Gastrocnemius medialis (tissue), 4 donors: ENCODE measurements at regions not wholly inside any gene's neighbourhood (a gene's known extent, or its start where the extent isn't known, plus 50 kb on each side); places are given as distances from the start of the nearest gene placed in this dataset.

Experiments
- ATAC-seq, 2 donors: fragments of 150-250 bp; one replicate each; pipeline ENCODE4 v1.9.1; 2016
- DNase-seq, 2 donors: peaks; one replicate each; pipeline ENCODE4 v3.0.0-alpha.2; 2019
- H3K27ac ChIP-seq, 4 donors: fragments of 200-600 bp; sonication (generic); 1 replicate in 1 of 4; 2 replicates in 3 of 4; pipeline ENCODE4 v1.5.1; 2016 to 2018; ENCODE audit warnings: mild to moderate bottlenecking in 2 of 4, moderate library complexity in 1 of 4
- H3K27me3 ChIP-seq, 3 donors: fragments of 200-600 bp; sonication (generic) in 2 of 3; 1 replicate in 1 of 3; 2 replicates in 2 of 3; pipeline versions ENCODE4 v1.5.1 to v1.6.0; 2016 to 2019; ENCODE audit warnings: mild to moderate bottlenecking in 1 of 3, moderate library complexity in 1 of 3
- H3K36me3 ChIP-seq, 2 donors: fragments of 200-600 bp; sonication (generic) in 1 of 2; one replicate each; pipeline ENCODE4 v1.5.1; 2017 to 2018
- H3K4me1 ChIP-seq, 2 donors: fragments of 200-600 bp; sonication (generic) in 1 of 2; one replicate each; pipeline ENCODE4 v1.5.1; 2016 to 2017; ENCODE audit warnings: mild to moderate bottlenecking in 2 of 2
- H3K4me3 ChIP-seq, 4 donors: fragments of 200-600 bp; sonication (generic) in 3 of 4; 1 replicate in 1 of 4; 2 replicates in 3 of 4; pipeline ENCODE4 v1.5.1; 2016 to 2019; ENCODE audit warnings: mild to moderate bottlenecking in 2 of 4
- H3K9me3 ChIP-seq, 3 donors: fragments of 200-600 bp; sonication (generic) in 2 of 3; 1 replicate in 1 of 3; 2 replicates in 2 of 3; pipeline ENCODE4 v1.5.1; 2016 to 2019
- POLR2A ChIP-seq, 2 donors: fragments of 450-650 bp; IDR thresholded peaks; one replicate each; pipeline ENCODE4 v1.6.1; 2017; ENCODE audit warnings: antibody characterized with exemption in 2 of 2, mild to moderate bottlenecking in 2 of 2, moderate library complexity in 2 of 2
- in situ Hi-C, 4 donors: fragments of 200-750 bp; cut with MboI; loops; one replicate each; pipeline versions ENCODE4 v1.15.0 to v1.8.0; 2017; ENCODE audit warnings: low sequenced_read_pairs in 4 of 4
- intact Hi-C: fragments of 100-400 bp; cut with DNase I; formaldehyde crosslinking; loops from one replicate; pipeline ENCODE4 v1.15.1; 2023; ENCODE audit warnings: low total_unique reads
- TF ChIP-seq, protein P1 (sequence below), 5 experiments: fragments of 450-650 bp in 3 of 5; fragments of 200-600 bp in 2 of 5; sonication (generic) in 2 of 5; IDR thresholded peaks in 4 of 5; conservative IDR thresholded peaks in 1 of 5; 1 replicate in 4 of 5; 2 replicates in 1 of 5; pipeline ENCODE4 v1.5.1; 2016 to 2019; ENCODE audit warnings: antibody characterized with exemption in 5 of 5, mild to moderate bottlenecking in 3 of 5, moderate library complexity in 3 of 5

DNA sequence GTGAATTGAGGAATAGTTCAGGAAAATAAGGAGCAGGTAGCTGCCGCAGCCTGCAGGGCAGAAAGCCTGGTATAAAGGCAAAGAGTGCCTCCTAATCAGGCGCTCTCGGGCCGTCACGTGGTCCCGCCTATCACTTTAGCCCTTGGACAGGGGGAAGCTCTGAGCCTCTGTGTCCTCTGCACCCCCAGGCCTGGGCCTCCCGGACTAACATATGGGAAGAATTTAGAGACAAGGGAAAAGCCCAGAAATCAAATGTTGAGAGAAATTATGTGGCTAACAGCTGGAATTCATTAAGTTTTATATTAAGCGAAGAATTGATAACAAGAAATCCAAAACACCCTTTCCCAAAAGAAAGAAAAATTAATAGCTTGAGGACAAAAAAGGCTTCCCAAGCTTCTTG, 417.7 kb downstream of the ATP23 start:
- intact Hi-C loops = no loop called here
- Histone ChIP-seq H3K27me3 (no peaks in the 10 kb centered on the region), H3K9me3 (no peaks in the 10 kb centered on the region), H3K4me1 (no peaks in the 10 kb centered on the region), H3K4me3 (no peak overlapping the region), H3K27ac (no peak overlapping the region), H3K36me3 (no peaks in the 10 kb centered on the region)
- TF ChIP-seq, protein P1, sequence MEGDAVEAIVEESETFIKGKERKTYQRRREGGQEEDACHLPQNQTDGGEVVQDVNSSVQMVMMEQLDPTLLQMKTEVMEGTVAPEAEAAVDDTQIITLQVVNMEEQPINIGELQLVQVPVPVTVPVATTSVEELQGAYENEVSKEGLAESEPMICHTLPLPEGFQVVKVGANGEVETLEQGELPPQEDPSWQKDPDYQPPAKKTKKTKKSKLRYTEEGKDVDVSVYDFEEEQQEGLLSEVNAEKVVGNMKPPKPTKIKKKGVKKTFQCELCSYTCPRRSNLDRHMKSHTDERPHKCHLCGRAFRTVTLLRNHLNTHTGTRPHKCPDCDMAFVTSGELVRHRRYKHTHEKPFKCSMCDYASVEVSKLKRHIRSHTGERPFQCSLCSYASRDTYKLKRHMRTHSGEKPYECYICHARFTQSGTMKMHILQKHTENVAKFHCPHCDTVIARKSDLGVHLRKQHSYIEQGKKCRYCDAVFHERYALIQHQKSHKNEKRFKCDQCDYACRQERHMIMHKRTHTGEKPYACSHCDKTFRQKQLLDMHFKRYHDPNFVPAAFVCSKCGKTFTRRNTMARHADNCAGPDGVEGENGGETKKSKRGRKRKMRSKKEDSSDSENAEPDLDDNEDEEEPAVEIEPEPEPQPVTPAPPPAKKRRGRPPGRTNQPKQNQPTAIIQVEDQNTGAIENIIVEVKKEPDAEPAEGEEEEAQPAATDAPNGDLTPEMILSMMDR (IDR thresholded peaks at IDR 0.05 in 4 of 5, conservative IDR thresholded peaks at IDR 0.05 in 1 of 5) = no peak
- no peak for TF ChIP-seq POLR2A (IDR thresholded peaks at IDR 0.05)
- no peak for ATAC-seq
- in situ Hi-C loops = no loop called here
- DNase-seq = no peak

DNA sequence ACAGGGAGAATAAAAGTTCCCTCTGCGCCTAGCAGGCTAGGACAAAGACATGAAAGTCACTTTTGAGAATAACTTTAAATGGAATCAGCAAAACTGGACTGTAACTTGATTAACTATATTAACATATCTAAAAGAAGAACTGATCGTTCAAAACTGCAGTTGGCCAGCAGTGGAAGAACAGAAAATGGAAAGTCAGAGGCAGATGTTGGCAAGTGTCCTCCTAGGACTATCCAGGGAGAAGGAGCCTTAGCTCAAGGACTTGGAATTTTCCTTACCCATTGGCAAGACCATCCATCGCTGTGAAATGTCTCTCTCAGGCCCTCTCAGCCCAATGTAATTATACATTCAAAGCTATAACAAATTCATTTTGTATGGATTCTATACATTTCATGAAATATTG, 419.7 kb downstream of the ATP23 start:
- Histone ChIP-seq H3K36me3 (no peaks in the 10 kb centered on the region), H3K4me3 (no peak overlapping the region), H3K9me3 (no peaks in the 10 kb centered on the region), H3K4me1 (no peaks in the 10 kb centered on the region), H3K27me3 (no peaks in the 10 kb centered on the region), H3K27ac (no peak overlapping the region)
- in situ Hi-C loops (no loop called here), intact Hi-C loops (no loop called here)
- ATAC-seq (no peak), DNase-seq (no peak)
- TF ChIP-seq, protein P1 (IDR thresholded peaks at IDR 0.05 in 4 of 5, conservative IDR thresholded peaks at IDR 0.05 in 1 of 5) = no peak
- no peak for TF ChIP-seq POLR2A (IDR thresholded peaks at IDR 0.05)

- TF ChIP-seq, protein P1 (IDR thresholded peaks at IDR 0.05 in 4 of 5, conservative IDR thresholded peaks at IDR 0.05 in 1 of 5) = no peak
- TF ChIP-seq POLR2A (IDR thresholded peaks at IDR 0.05) = no peak
- Histone ChIP-seq H3K4me1 (no peaks in the 10 kb centered on the region), H3K27me3 (no peaks in the 10 kb centered on the region), H3K4me3 (no peak overlapping the region), H3K36me3 (no peaks in the 10 kb centered on the region), H3K9me3 (no peaks in the 10 kb centered on the region), H3K27ac (no peak overlapping the region)
- DNase-seq = no peak
- no peak for ATAC-seq
- intact Hi-C loops (no loop called here), in situ Hi-C loops (no loop called here)
These were observed 422.6 kb downstream of the ATP23 start for GRCh38 chr12:58363971-58364370.

GRCh38 chr12:58364389-58365086, 423.2 kb downstream of the ATP23 start:
- in situ Hi-C loops = no loop called here
- no peak overlapping the region for H3K4me3 ChIP-seq
- no peaks in the 10 kb centered on the region for H3K27me3 ChIP-seq
- ATAC-seq (no peak), DNase-seq (no peak)
- no peak overlapping the region for H3K27ac ChIP-seq
- no peaks in the 10 kb centered on the region for H3K4me1 ChIP-seq
- no peak for TF ChIP-seq POLR2A (IDR thresholded peaks at IDR 0.05)
- TF ChIP-seq, protein P1 (IDR thresholded peaks at IDR 0.05 in 4 of 5, conservative IDR thresholded peaks at IDR 0.05 in 1 of 5) = no peak
- intact Hi-C loops = no loop called here
- no peaks in the 10 kb centered on the region for H3K36me3 ChIP-seq
- no peaks in the 10 kb centered on the region for H3K9me3 ChIP-seq

GRCh38 chr12:58365087-58365390, 423.7 kb downstream of the ATP23 start:
- no peak for ATAC-seq
- in situ Hi-C loops = no loop called here

More at GRCh38 chr12:58365087-58365390, 423.7 kb downstream of the ATP23 start:
- no peak for DNase-seq
- Histone ChIP-seq H3K4me3 (no peak overlapping the region), H3K27me3 (no peaks in the 10 kb centered on the region), H3K4me1 (no peaks in the 10 kb centered on the region), H3K27ac (no peak overlapping the region), H3K9me3 (no peaks in the 10 kb centered on the region), H3K36me3 (no peaks in the 10 kb centered on the region)
- TF ChIP-seq, protein P1 (IDR thresholded peaks at IDR 0.05 in 4 of 5, conservative IDR thresholded peaks at IDR 0.05 in 1 of 5) = no peak
- no peak for TF ChIP-seq POLR2A (IDR thresholded peaks at IDR 0.05)
- intact Hi-C loops = no loop called here
